ENCODE measurements at regions not wholly inside any gene's neighbourhood (a gene's known extent, or its start where the extent isn't known, plus 50 kb on each side); places are given as distances from the start of the nearest gene placed in this dataset.

GRCh38 chr10:33799281-33799943, 464.9 kb upstream of the NRP1 start:
- DNase-seq (ENCODE audit: low read depth): no peak
- TF ChIP-seq, protein P1, sequence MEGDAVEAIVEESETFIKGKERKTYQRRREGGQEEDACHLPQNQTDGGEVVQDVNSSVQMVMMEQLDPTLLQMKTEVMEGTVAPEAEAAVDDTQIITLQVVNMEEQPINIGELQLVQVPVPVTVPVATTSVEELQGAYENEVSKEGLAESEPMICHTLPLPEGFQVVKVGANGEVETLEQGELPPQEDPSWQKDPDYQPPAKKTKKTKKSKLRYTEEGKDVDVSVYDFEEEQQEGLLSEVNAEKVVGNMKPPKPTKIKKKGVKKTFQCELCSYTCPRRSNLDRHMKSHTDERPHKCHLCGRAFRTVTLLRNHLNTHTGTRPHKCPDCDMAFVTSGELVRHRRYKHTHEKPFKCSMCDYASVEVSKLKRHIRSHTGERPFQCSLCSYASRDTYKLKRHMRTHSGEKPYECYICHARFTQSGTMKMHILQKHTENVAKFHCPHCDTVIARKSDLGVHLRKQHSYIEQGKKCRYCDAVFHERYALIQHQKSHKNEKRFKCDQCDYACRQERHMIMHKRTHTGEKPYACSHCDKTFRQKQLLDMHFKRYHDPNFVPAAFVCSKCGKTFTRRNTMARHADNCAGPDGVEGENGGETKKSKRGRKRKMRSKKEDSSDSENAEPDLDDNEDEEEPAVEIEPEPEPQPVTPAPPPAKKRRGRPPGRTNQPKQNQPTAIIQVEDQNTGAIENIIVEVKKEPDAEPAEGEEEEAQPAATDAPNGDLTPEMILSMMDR (IDR thresholded peaks at IDR 0.05; ENCODE audit: control insufficient read depth, insufficient read depth, low read depth, low read length, missing control alignments): no peak
- no peak overlapping the region for H3K4me3 ChIP-seq (ENCODE audit: control insufficient read depth, low read depth, low read length)

DNA sequence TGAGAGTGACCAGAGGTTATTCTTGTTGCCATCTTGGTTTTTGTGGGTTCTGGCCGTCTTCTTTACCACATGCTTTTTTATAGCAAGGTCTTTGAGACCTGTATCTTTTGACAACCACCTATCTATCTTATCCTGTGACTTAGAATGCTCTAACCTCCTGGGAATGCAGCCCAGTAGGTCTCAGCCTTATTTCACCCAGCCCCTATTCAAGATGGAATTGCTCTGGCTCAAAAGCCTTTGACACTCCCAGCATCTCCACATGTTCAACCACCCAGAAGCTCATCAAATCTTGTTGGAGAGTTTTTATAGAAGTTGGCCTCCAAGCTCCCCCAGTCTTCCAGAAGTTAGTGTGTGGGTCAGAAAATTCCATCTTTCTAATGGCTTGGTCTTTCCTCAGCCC, 464.3 kb upstream of the NRP1 start:
- DNase-seq (ENCODE audit: low read depth): no peak
- TF ChIP-seq, protein P1 (IDR thresholded peaks at IDR 0.05; ENCODE audit: control insufficient read depth, insufficient read depth, low read depth, low read length, missing control alignments): no peak
- H3K4me3 ChIP-seq (ENCODE audit: control insufficient read depth, low read depth, low read length): no peak overlapping the region

DNA sequence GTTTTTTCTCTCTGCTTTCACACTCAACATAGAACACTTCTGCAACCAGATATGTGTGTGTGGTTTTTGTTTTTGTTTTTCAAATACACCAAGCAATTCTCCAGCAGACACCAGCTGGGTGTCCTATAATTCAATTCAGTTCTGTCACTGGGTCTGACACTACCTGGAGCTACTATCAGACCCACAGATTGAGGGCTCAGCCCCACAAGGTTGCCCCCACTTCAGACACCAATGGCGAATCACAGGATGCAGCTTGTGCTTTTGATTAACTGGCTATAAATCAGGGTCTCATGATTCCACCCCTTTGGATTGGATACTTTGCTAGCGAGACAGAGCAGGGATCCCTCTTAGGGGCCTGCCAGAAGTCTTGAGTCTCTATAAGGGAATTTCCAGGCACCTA, 462.2 kb upstream of the NRP1 start:
- H3K4me3 ChIP-seq (ENCODE audit: control insufficient read depth, low read depth, low read length): no peak overlapping the region
- TF ChIP-seq, protein P1 (IDR thresholded peaks at IDR 0.05; ENCODE audit: control insufficient read depth, insufficient read depth, low read depth, low read length, missing control alignments): no peak
- no peak for DNase-seq (ENCODE audit: low read depth)

DNA sequence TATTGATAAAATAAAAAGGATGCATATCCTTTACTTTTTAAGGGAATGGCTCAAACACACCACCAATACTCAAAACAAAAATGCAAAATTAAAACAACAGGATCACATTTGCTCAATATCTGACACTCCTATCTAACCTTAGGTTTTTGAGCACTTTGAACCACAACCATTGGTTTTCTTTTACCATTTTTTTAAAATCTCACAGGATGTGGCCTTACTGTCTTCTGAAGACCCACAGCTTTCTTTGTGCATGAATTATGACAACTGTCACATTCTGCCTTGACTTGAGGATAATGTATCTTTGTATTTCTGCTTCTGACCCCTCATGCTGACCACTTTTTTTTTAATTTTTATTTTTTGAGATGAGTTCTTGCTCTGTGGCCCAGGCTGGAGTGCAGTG, 461.1 kb upstream of the NRP1 start:
- no peak for DNase-seq (ENCODE audit: low read depth)
- no peak overlapping the region for H3K4me3 ChIP-seq (ENCODE audit: control insufficient read depth, low read depth, low read length)
- TF ChIP-seq, protein P1 (IDR thresholded peaks at IDR 0.05; ENCODE audit: control insufficient read depth, insufficient read depth, low read depth, low read length, missing control alignments): no peak

- TF ChIP-seq, protein P1 (IDR thresholded peaks at IDR 0.05; ENCODE audit: control insufficient read depth, insufficient read depth, low read depth, low read length, missing control alignments): no peak
- no peak overlapping the region for H3K4me3 ChIP-seq (ENCODE audit: control insufficient read depth, low read depth, low read length)
- DNase-seq (ENCODE audit: low read depth): no peak
Measured at GRCh38 chr10:33794460-33794859, 460.0 kb upstream of the NRP1 start.

GRCh38 chr10:33793793-33794192, 459.3 kb upstream of the NRP1 start:
- TF ChIP-seq, protein P1 (IDR thresholded peaks at IDR 0.05; ENCODE audit: control insufficient read depth, insufficient read depth, low read depth, low read length, missing control alignments): no peak

More at GRCh38 chr10:33793793-33794192, 459.3 kb upstream of the NRP1 start:
- DNase-seq (ENCODE audit: low read depth): no peak
- no peak overlapping the region for H3K4me3 ChIP-seq (ENCODE audit: control insufficient read depth, low read depth, low read length)

Measured in AG09309 (cell line).